Right lobe of liver (tissue), 4 donors: ENCODE measurements at regions not wholly inside any gene's neighbourhood (a gene's known extent, or its start where the extent isn't known, plus 50 kb on each side); places are given as distances from the start of the nearest gene placed in this dataset.
"Not testable (repeated sequence)": the region's sequence is repeated elsewhere in the genome, so short reads cannot be mapped to it uniquely, and the experiment has no call there.

Source experiments
- POLR2A ChIP-seq: fragments of 450-650 bp; IDR thresholded peaks from one replicate; pipeline ENCODE4 v1.6.1; 2017; ENCODE audit warnings: antibody characterized with exemption, mild to moderate bottlenecking
- TF ChIP-seq, protein P1 (sequence below), 4 donors: fragments of 200-600 bp in 3 of 4; fragments of 450-650 bp in 1 of 4; IDR thresholded peaks; one replicate each; pipeline versions ENCODE4 v1.5.1 to v1.8.0; 2016 to 2022; ENCODE audit warnings: antibody characterized with exemption in 4 of 4, mild to moderate bottlenecking in 2 of 4
- donor health status: DM: no; HTN: no; CAD: no.
- donor health status: DM: no; HTN: no; CAD: no.
- donor health status: DM: no; HTN: yes; CAD: no.

DNA sequence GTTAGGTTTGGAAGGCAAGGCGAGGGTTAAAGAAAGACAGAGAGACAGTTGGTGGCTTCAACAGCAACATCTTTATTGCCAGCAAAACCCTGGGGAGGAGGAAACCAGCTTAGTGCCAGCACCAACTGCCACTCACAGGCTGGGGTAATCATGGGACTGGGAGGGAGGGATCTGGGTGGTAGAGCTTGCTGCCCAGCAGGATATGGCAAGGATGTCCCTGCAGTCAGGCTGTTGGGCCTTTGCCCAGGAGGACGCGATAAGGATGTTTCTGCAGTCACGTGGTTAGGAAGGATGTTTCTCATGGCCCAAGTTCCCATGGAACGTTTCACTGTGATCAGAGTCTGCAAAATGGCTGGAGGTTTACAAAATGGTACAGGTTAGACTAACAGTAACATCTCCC, 233.5 kb downstream of the POTED start:
- TF ChIP-seq, protein P1, sequence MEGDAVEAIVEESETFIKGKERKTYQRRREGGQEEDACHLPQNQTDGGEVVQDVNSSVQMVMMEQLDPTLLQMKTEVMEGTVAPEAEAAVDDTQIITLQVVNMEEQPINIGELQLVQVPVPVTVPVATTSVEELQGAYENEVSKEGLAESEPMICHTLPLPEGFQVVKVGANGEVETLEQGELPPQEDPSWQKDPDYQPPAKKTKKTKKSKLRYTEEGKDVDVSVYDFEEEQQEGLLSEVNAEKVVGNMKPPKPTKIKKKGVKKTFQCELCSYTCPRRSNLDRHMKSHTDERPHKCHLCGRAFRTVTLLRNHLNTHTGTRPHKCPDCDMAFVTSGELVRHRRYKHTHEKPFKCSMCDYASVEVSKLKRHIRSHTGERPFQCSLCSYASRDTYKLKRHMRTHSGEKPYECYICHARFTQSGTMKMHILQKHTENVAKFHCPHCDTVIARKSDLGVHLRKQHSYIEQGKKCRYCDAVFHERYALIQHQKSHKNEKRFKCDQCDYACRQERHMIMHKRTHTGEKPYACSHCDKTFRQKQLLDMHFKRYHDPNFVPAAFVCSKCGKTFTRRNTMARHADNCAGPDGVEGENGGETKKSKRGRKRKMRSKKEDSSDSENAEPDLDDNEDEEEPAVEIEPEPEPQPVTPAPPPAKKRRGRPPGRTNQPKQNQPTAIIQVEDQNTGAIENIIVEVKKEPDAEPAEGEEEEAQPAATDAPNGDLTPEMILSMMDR (IDR thresholded peaks at IDR 0.05) = not testable (repeated sequence)
- not testable (repeated sequence) for TF ChIP-seq POLR2A
